Esophagus muscularis mucosa (tissue), 3 donors: ENCODE measurements at regions not wholly inside any gene's neighbourhood (a gene's known extent, or its start where the extent isn't known, plus 50 kb on each side); places are given as distances from the start of the nearest gene placed in this dataset.

Source experiments
- CTCF ChIP-seq, 3 experiments: fragments of 200-600 bp in 2 of 3; fragments of 450-650 bp in 1 of 3; sonication (generic) in 2 of 3; IDR thresholded peaks; one replicate each; pipeline ENCODE4 v1.5.1; 2017 to 2019; ENCODE audit warnings: antibody characterized with exemption in 3 of 3, mild to moderate bottlenecking in 2 of 3, moderate library complexity in 1 of 3
- POLR2A ChIP-seq: fragments of 450-650 bp; IDR thresholded peaks from one replicate; pipeline ENCODE4 v1.6.1; 2017; ENCODE audit warnings: antibody characterized with exemption, moderate library complexity, mild to moderate bottlenecking, low read depth
- POLR2AphosphoS5 ChIP-seq, 2 donors: sonication (generic); formaldehyde crosslinking; IDR thresholded peaks; one replicate each; pipeline ENCODE4 v1.6.1; 2017; ENCODE audit warnings: antibody characterized with exemption in 2 of 2

DNA sequence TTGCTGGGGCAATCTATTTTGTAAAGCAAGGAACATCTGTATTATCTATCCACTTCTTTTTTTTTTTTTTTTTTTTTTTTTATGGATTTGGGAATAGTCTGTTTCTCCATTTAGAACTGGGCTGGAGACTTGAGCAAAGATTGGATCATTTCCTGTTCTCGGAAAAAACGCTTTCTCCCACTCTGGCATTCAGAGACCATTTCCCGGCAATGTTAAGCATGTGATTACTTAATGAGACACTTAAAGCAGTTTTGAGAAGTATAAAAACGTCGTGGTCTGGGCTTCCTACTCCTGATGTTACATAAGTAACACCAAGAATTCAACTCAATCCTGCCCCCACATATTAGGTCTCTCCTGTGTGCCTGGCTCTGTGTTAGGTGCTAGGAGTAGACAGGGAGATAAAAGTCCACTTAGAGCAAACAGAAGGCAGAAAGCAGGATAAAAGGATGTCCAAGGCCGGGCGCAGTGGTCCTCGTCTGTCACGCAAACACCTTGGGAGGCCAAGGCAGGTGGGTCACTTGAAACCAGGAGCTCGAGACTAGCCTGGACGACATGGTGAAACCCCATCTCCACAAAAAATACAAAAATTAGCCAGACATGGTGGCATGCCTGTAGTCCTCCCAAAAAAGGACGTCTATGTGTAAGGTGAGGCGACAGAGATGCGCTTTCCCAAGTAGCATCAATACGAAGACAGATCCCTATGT, 152.1 kb upstream of the GSC start:
- TF ChIP-seq POLR2AphosphoS5 (IDR thresholded peaks at IDR 0.05) (no peak), CTCF (IDR thresholded peaks at IDR 0.05) (no peak), POLR2A (no peak)
